Hepatic stellate cell (primary cell): ENCODE measurements at regions not wholly inside any gene's neighbourhood (a gene's known extent, or its start where the extent isn't known, plus 50 kb on each side); places are given as distances from the start of the nearest gene placed in this dataset.

Source experiments
- DNase-seq: peaks from one replicate; pipeline ENCODE4 v3.0.0; 2011; ENCODE audit warnings: low spot score

- DNase-seq, result no peak
Measured at GRCh38 chr3:168888781-168889180, 774.7 kb downstream of the MECOM start.

DNA sequence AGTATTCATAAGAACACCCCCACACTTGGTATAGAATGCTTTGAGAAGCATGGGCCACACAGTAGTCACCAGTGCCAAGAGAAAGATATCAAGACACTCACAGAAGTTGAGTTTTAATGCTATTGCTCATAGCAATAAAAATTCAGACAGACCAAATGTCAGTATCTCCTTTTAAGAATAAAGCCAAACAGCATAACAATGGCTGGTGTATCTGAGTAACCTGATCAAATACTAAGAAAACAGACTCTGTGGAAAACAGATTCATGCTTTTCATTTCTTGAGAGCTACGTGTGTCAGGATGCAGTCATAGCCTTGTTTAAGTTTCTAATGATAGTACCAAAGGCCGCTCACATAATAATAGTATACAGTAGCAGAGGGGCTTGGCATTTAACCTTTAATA, 778.5 kb downstream of the MECOM start:
- peak; percentile 1 for DNase-seq

DNA sequence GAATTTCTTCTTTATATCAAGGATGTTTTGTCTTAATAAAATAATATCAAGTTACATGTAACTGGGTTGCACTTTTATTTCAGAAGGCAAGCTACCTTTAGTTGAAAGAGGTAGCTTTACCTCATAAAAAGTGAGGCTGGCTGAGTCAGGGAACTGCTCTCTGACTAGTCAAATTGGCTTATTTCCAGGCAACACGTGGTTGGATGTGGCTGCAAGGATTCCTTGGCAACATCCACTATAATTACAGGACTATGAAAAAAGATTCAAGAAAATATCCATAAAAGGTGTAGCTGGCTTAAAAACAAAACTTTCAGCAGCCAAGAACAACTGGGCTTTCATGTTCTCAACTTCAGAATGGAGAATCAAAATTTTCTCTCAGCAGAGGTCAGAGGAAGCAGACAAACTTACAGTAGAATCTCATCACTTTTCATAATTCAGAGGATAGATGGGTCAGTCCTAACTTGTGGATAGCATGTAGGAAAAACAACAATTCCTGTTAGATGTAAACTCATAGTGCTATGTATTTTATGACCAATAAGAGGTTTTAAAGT, 779.1 kb downstream of the MECOM start:
- peak; percentile 2 for DNase-seq

GRCh38 chr3:168883145-168883544, 780.4 kb downstream of the MECOM start:
- DNase-seq, result no peak

DNA sequence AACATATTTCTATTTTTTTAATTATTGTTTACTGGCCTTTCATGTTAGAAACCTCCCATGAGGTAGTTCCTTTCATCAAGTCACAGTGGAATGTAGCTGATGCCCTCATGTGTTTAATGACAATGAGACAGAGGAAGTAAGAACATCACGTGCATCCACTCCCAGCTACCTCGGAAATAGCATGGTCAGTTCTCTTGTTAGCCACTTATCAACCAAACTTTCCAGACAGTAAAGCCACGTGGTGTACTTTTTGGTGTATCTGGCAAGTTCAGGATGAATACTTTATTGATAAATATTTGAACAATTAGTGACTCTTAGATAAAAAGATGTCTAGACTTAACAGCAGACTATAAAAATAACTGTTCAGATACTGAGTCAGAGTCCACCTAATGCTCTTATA, 781.7 kb downstream of the MECOM start:
- no peak for DNase-seq

- no peak for DNase-seq
Measured at GRCh38 chr3:168878655-168879054, 782.9 kb upstream of the GOLIM4 start.

DNA sequence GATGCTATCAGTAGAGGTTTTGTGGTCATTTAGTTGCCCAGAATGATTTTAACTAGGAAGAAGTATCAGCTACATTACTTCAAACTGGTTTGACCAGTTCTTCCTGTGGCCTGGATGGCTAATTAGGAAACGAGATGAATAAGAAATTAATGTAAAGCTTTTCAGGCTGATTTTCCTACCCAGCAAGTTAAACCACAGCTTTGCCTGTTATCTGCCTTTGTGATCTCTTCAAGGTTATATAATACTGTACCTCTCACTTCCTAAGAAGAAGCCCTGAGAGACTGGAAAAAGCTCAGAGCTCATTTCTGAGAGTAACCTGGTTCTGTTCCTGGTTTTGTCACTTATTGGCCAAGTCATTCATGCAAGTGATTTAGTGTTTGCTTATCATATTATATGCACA, 782.2 kb upstream of the GOLIM4 start:
- DNase-seq, result no peak

GRCh38 chr3:168876346-168877035, 780.8 kb upstream of the GOLIM4 start:
- DNase-seq, result no peak

DNA sequence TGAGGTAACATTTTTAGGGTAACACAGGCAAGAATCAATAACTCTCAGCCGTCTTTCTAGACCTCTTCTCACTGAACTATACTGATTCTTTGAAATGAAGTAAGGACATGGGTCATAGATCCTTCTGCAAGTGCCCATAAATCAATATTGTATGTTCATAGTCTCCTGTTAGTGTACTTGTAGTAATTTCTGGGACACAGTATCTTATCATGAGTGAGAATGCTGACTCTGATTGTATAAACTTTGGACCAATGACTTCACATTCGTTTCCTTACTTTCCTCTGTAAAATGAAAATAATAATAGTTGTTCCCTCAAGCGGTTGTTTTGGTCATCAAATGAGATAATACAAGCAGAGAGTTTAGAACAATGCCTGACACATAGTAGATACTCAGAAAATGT, 777.1 kb upstream of the GOLIM4 start:
- DNase-seq, result no peak

DNA sequence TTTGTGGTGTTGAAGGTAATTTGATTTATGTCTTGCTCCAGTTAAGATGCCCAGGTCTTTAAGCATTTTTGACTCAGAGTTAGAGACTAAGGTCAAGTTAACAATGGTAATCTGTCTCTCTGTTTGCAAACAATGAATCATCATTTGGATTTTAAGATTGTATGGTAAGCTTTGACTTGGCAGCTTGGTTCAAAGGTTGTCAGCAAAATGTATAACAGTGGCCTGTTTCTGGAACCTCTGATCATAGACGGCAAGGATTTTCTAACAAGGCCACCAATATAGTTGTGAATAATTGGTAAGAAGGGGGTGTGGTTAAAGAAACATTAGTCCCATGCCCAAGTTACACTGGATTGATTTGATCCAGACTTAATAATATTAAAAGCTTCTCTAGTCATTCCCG, 775.2 kb upstream of the GOLIM4 start:
- no peak for DNase-seq

DNA sequence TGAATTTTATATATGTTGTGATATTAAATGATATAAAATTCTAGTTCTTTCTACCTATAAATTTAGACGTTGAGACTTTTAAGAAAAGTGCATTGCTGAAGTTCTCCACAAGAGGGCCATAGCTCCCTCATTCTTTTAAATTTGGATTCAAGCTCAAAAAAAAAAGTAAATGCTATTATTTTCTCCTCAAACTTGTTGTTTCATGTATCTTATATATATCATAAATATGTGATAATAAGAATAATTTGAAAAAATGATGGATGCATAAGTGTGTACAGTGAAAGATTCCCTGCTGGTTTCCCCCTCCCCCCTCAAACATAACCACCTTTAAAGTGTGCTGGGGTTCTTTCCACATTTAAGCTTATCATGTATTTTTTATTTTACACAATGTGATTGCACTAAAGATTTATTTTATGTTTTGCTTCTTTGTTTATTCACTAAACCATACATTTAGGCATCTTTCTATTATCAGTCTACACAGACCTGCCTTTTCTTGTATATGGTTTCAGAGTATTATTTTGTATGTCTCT, 769.4 kb upstream of the GOLIM4 start:
- DNase-seq, result peak; percentile 4

DNA sequence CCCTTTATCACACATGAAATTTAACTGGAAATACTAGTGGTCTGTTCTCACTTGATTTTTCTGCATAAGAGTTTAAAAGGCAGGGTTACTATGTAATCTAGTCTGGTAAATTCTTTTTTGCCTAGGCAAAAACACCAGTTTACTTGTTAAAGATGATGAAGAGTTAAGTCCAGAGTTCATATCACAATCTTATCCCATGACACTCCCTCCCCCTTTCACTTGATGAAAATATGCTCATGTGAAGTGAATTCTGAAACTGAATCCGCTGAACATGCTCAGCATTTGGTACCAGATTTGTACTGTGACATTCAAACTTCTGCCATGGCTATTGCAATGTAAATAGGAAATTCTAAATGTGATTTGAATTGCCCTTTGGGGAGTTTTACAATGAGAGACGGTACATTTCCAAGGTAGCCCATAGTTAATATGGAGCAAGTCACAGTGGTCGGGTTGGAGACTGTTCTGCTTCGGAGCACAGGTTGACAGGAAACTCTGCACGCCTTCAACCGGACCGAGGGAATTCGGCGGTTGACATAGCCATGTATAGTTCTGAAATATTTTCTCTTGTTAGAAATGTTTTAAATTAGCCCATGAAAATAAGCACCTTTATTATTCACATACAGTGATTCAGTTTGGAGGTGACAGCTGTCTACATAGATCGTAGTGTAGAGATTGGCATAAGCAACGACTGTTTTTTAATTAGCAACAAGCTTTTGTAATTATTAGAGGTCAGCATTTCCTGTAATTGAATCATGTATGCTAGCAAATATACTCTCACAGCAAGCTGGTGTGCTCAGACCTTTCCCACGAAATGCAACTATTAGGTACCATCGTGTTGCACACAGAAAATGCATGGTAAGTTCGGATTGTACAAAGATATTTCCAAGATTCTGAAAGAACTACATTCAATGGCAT, 768.6 kb upstream of the GOLIM4 start:
- DNase-seq, result no peak

- DNase-seq, result no peak
Measured at GRCh38 chr3:168863561-168863960, 767.8 kb upstream of the GOLIM4 start.

GRCh38 chr3:168862466-168862865, 766.7 kb upstream of the GOLIM4 start:
- DNase-seq, result no peak

- no peak for DNase-seq
Measured at GRCh38 chr3:168860592-168860991, 764.9 kb upstream of the GOLIM4 start.

DNA sequence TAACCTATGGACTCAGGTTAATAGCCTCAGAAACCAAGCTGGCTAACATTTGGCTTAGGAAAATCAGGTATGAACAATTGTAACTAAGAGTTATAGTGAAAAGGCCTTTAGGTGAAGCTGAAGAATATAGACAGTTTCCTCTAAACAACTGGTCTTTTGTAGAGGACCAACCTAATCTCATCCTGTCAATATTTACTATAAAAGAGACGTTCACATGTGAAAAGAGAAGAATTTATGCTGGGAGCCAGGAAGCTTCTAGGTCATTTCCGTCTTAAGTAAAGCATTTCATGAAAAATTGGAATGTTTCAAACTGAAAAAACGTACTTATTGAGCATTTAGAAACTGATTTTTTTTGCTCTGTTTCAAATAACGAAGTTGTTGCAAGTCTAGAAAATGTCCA, 764.3 kb upstream of the GOLIM4 start:
- DNase-seq, result no peak

DNA sequence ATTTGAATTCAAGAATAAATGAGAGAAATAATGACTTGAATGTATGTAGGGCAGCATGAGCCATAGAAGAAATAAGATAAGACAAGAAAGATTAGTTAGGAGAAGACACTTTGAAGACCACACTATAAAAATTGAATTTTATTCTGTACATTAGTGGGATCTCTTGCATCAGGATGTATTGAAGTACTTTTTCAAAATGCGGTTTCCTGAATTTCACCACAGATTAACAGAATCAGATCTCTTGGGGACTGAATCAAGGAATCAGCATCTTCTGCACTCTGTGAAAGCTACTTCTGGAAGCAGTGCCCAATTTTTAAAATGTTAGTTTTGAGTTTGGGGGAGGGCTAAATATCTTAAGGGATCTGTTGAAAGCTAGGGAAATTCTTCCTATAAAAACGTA, 763.9 kb upstream of the GOLIM4 start:
- no peak for DNase-seq

GRCh38 chr3:168859143-168859542, 763.4 kb upstream of the GOLIM4 start:
- no peak for DNase-seq

DNA sequence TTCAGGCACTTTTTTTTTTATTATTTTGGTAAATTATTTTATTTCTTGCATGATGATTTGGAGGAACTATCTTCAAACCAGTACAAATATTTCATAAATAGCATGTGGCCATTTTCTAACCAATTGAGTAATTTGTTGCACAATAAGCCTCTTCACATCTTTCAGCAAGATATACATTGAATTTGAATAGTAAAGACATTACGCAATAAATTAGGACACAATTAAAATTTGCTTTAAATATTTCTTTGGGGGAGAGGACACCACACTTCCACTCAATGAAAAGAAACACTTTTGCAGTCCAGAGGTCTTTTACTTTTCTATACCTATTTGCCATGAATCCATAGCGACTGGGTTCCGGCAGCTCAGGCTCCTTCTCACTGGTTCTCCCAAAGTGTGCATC, 762.6 kb upstream of the GOLIM4 start:
- no peak for DNase-seq

DNA sequence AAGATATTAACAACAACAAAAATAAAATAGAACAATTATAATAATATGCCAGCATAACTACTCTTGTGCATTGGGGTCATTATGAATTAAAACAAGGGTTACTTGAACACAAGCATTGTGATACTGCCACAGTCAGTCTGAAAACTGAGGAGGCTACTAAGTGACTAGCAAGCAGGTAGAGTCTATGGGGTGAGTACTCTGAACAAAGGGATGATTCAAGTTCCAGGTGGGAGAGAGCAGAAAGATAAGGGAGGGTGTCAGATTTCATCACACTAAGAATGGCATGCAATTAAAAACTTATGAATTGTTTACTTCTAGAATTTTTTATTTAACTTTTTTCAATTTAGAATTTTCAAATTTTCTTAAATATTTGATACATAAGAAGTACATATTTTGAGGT, 754.4 kb upstream of the GOLIM4 start:
- no peak for DNase-seq

DNA sequence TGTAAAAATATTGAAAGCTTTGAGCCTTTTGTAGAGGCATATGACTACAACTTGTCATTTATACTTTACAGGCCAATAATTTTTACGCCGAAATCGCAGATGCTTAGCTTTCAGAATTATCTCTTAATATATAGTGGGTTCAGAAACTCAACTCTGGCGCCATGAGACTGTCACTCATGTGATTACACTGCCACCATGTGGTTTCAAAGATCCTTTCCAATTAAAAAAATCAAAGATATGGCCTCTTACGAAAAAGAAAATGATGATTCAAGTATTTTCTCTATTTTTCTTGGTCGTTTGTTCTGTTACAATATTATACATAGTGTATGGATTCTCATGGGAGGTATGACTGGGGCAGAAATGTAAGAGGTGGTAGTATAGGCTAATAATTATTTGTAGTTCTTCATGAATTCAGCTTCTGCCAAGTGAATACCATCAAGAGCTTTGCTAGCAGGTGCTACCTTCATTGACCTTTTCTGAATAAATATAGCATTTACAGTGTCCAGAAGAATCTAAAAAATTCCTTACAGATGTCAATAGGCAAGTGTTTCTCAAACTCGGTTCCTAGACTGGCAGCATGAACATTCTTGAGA, 751.7 kb upstream of the GOLIM4 start:
- peak; percentile 11 for DNase-seq

DNA sequence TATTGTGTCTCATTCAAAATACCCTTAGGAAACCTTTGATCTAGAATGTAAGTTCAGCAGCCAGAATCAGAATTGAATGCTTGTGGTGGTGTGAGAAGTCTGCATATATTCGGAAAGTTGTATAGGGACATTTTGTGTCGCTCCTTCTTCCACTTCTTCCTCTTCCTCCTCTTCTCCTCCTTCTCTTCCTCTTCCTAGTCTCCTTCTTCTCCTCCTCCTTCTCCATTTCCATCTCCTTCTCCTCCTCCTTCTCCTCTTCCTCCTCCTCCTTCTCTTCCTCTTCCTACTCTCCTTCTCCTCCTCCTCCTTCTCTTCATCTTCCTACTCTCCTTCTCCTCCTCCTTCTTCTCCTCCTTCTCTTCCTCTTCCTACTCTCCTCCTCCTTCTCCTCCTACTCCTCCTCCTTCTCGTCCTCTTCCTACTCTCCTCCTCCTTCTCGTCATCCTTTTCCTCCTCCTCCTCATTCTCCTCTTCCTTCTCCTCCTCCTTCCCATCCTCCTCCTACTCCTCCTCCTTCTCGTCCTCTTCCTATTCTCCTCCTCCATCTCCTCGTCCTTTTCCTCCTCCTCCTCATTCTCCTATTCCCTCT, 749.3 kb upstream of the GOLIM4 start:
- DNase-seq, result no peak
